MM.1S (cell line): ENCODE measurements at regions not wholly inside any gene's neighbourhood (a gene's known extent, or its start where the extent isn't known, plus 50 kb on each side); places are given as distances from the start of the nearest gene placed in this dataset.

Source experiments
- EZH2 ChIP-seq: fragments of 300-600 bp; sonication (generic); optimal IDR thresholded peaks from 2 replicates; pipeline ENCODE3; 2017; ENCODE audit warnings: low read depth, mild to moderate bottlenecking, antibody characterized with exemption, low read length, mixed read lengths
- TF ChIP-seq, protein P1 (sequence below): fragments of 300-600 bp; sonication (generic); IDR thresholded peaks from 2 replicates; pipeline ENCODE4 v1.5.1; 2016; ENCODE audit warnings: antibody characterized with exemption, low read length, mixed read lengths

- TF ChIP-seq, protein P1, sequence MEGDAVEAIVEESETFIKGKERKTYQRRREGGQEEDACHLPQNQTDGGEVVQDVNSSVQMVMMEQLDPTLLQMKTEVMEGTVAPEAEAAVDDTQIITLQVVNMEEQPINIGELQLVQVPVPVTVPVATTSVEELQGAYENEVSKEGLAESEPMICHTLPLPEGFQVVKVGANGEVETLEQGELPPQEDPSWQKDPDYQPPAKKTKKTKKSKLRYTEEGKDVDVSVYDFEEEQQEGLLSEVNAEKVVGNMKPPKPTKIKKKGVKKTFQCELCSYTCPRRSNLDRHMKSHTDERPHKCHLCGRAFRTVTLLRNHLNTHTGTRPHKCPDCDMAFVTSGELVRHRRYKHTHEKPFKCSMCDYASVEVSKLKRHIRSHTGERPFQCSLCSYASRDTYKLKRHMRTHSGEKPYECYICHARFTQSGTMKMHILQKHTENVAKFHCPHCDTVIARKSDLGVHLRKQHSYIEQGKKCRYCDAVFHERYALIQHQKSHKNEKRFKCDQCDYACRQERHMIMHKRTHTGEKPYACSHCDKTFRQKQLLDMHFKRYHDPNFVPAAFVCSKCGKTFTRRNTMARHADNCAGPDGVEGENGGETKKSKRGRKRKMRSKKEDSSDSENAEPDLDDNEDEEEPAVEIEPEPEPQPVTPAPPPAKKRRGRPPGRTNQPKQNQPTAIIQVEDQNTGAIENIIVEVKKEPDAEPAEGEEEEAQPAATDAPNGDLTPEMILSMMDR = no peak
- TF ChIP-seq EZH2 = no peak
Measured at GRCh38 chr5:121757753-121758152, 93.9 kb upstream of the FTMT start.
